ENCODE measurements at regions not wholly inside any gene's neighbourhood (a gene's known extent, or its start where the extent isn't known, plus 50 kb on each side); places are given as distances from the start of the nearest gene placed in this dataset.

- no peaks in the 10 kb centered on the region for H3K27me3 ChIP-seq
- no peak for DNase-seq
- no peak overlapping the region for H3K27ac ChIP-seq
- no peaks in the 10 kb centered on the region for H3K9me3 ChIP-seq
- H3K4me3 ChIP-seq, result no peak overlapping the region
- H3K4me1 ChIP-seq, result no peaks in the 10 kb centered on the region
- no peaks in the 10 kb centered on the region for H3K36me3 ChIP-seq
- TF ChIP-seq CTCF (IDR thresholded peaks at IDR 0.05) (no peak), POLR2A (IDR thresholded peaks at IDR 0.05) (no peak)
Observed at GRCh38 chr7:125336326-125336725, 406.7 kb upstream of the POT1 start.

GRCh38 chr7:125326666-125327255 lies 397.1 kb upstream of the POT1 start:
- no peaks in the 10 kb centered on the region for H3K9me3 ChIP-seq
- TF ChIP-seq POLR2A (IDR thresholded peaks at IDR 0.05) (no peak), CTCF (IDR thresholded peaks at IDR 0.05) (no peak)
- no peak for DNase-seq
- no peaks in the 10 kb centered on the region for H3K36me3 ChIP-seq
- no peak overlapping the region for H3K27ac ChIP-seq
- no peak overlapping the region for H3K4me3 ChIP-seq
- no peaks in the 10 kb centered on the region for H3K27me3 ChIP-seq
- H3K4me1 ChIP-seq, result no peaks in the 10 kb centered on the region

- H3K9me3 ChIP-seq, result no peaks in the 10 kb centered on the region
- H3K4me3 ChIP-seq, result no peak overlapping the region
- H3K36me3 ChIP-seq, result no peaks in the 10 kb centered on the region
- TF ChIP-seq CTCF (IDR thresholded peaks at IDR 0.05) (no peak), POLR2A (IDR thresholded peaks at IDR 0.05) (no peak)
- H3K4me1 ChIP-seq, result no peaks in the 10 kb centered on the region
- no peaks in the 10 kb centered on the region for H3K27me3 ChIP-seq
- no peak for DNase-seq
- no peak overlapping the region for H3K27ac ChIP-seq
Observed at GRCh38 chr7:125316466-125316865, 386.8 kb upstream of the POT1 start.

GRCh38 chr7:125299003-125299765 lies 369.6 kb upstream of the POT1 start:
- peaks cover 0 to 6% (median 0%) of the 10 kb centered on the region in 4 donors for H3K9me3 ChIP-seq
- no peak for TF ChIP-seq CTCF (IDR thresholded peaks at IDR 0.05)
- no peak for TF ChIP-seq POLR2A (IDR thresholded peaks at IDR 0.05)
- DNase-seq, result no peak
- no peaks in the 10 kb centered on the region for H3K27me3 ChIP-seq
- no peak overlapping the region for H3K4me3 ChIP-seq
- H3K36me3 ChIP-seq, result no peaks in the 10 kb centered on the region
- H3K27ac ChIP-seq, result no peak overlapping the region
- no peaks in the 10 kb centered on the region for H3K4me1 ChIP-seq

GRCh38 chr7:125279961-125280360 lies 350.3 kb upstream of the POT1 start:
- TF ChIP-seq POLR2A (IDR thresholded peaks at IDR 0.05) (no peak), CTCF (IDR thresholded peaks at IDR 0.05) (no peak)
- H3K4me3 ChIP-seq, result no peak overlapping the region
- no peaks in the 10 kb centered on the region for H3K9me3 ChIP-seq
- no peak overlapping the region for H3K27ac ChIP-seq
- no peaks in the 10 kb centered on the region for H3K36me3 ChIP-seq
- no peaks in the 10 kb centered on the region for H3K27me3 ChIP-seq
- DNase-seq, result no peak
- no peaks in the 10 kb centered on the region for H3K4me1 ChIP-seq
